ENCODE measurements at regions not wholly inside any gene's neighbourhood (a gene's known extent, or its start where the extent isn't known, plus 50 kb on each side); places are given as distances from the start of the nearest gene placed in this dataset.

DNA sequence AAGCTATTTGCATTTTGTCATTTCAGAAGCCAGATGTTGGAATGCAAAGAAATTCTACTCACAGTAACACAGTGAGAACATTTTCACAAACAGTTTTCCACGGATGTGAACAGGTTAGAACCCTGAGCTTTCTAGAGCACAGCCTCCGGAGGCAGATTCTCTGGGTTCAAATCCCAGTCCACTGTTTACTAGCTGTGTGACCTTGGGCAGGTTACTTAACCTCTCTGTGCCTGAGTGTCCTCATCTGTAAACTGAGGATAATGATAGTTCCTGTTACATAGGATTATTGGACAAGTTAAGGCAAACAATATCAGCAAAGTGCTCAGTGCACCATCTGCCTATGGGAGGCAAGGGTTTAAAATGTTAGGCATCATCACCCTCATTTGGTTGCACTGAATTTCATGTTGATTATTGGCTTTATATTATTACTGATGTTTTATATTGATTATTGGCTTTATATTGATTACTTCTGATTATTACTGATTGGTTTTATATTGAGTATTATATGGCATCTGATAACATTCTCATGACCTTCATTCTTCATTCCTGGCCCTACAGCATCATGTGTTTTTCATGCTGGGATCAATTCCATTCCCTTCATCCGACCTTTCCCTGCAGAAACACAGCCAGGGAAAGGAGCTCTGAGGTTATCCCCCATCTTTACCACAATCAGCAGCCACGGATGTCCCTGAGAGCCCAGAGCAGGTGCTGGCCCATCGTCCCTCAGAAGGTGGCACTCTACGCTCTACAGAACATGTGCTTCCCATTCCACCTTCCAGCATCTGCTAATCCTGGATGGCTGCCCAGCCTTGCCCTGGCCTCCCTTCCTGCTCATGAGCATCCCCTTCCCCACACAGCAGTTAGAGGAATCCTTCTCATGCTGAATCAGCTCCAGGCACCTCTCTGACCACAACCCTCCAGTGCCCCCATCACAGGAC lies 283.1 kb downstream of the PREX1 start:
- TF ChIP-seq TCF4 (CRISPR knock-in tag; IDR thresholded peaks at IDR 0.05; ENCODE audit: borderline replicate concordance) (0 out of 2 replicates have a peak, but pooled peaks have one; percentile 46), ZNF8 (CRISPR knock-in tag; IDR thresholded peaks at IDR 0.05) (0 out of 2 replicates have a peak, but pooled peaks have one; percentile 11)
- TF ChIP-seq, protein P1, sequence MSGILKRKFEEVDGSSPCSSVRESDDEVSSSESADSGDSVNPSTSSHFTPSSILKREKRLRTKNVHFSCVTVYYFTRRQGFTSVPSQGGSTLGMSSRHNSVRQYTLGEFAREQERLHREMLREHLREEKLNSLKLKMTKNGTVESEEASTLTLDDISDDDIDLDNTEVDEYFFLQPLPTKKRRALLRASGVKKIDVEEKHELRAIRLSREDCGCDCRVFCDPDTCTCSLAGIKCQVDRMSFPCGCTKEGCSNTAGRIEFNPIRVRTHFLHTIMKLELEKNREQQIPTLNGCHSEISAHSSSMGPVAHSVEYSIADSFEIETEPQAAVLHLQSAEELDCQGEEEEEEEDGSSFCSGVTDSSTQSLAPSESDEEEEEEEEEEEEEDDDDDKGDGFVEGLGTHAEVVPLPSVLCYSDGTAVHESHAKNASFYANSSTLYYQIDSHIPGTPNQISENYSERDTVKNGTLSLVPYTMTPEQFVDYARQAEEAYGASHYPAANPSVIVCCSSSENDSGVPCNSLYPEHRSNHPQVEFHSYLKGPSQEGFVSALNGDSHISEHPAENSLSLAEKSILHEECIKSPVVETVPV (CRISPR knock-in tag; IDR thresholded peaks at IDR 0.05) = no peak
- peak; percentile 27; the same call in 1 of the 3 replicates for ATAC-seq

DNA sequence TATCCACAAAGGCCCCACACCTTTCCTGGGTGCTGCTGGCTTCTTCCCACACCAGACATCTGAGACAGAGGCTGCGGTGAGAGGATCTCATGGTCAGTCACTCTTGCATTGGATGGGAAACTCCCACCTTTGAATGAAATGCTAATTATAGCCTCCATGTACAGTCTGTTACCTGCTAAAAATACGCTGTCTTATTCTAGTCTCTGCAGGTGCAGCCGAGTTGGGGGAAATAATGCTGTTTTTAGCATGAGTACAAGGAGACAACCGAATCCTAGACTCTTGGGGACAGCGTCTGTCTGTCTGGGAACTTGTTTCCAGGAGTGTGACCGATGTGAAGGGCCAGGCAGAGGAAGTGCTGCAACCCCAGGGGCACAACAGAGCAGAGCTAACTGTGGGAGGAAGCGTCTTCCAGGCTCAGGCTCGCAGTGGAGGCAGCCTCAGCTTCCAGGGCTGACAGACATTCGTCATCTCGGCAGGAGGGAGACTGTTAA lies 286.2 kb downstream of the PREX1 start:
- ATAC-seq = no peak
- no peak for TF ChIP-seq ZNF70 (CRISPR knock-in tag; IDR thresholded peaks at IDR 0.05)
- TF ChIP-seq SNAI2 (CRISPR knock-in tag; IDR thresholded peaks at IDR 0.05) = no peak
- no peak for TF ChIP-seq ISL1 (CRISPR knock-in tag; IDR thresholded peaks at IDR 0.05)
- TF ChIP-seq, protein P2, sequence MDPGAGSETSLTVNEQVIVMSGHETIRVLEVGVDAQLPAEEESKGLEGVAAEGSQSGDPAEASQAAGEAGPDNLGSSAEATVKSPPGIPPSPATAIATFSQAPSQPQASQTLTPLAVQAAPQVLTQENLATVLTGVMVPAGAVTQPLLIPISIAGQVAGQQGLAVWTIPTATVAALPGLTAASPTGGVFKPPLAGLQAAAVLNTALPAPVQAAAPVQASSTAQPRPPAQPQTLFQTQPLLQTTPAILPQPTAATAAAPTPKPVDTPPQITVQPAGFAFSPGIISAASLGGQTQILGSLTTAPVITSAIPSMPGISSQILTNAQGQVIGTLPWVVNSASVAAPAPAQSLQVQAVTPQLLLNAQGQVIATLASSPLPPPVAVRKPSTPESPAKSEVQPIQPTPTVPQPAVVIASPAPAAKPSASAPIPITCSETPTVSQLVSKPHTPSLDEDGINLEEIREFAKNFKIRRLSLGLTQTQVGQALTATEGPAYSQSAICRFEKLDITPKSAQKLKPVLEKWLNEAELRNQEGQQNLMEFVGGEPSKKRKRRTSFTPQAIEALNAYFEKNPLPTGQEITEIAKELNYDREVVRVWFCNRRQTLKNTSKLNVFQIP (CRISPR knock-in tag; IDR thresholded peaks at IDR 0.05; ENCODE audit: borderline replicate concordance, low read depth) = no peak
- no peak for TF ChIP-seq ARNTL (CRISPR knock-in tag; IDR thresholded peaks at IDR 0.05; ENCODE audit: borderline replicate concordance, low read depth)
- no peak for TF ChIP-seq TCF4 (CRISPR knock-in tag; IDR thresholded peaks at IDR 0.05; ENCODE audit: borderline replicate concordance)
- TF ChIP-seq ESRRG (CRISPR knock-in tag; IDR thresholded peaks at IDR 0.05) = no peak

DNA sequence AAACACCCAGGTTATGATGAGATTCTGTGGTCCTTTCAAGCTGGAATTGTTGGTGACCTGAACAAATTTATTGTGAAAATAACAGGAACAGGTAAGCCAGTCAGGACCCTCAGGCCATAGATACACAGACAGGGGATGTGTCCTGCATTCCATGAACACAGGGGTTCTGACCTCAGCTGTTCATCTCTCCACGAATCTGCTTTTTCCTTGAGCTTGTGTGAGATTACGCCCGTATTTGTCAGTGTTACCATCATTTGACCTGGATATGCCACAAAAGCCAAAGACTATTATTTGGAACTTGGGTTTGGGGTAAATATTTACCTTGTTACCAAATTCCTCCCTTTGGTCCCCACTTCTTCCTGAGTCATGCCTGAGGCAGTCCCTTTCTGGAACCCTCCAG lies 288.9 kb downstream of the PREX1 start:
- ATAC-seq = peak; percentile 14; the same call in 1 of the 3 replicates
- TF ChIP-seq ZNF8 (CRISPR knock-in tag; IDR thresholded peaks at IDR 0.05) = no peak
- TF ChIP-seq ARNTL (CRISPR knock-in tag; IDR thresholded peaks at IDR 0.05; ENCODE audit: borderline replicate concordance, low read depth) = no peak
- TF ChIP-seq ZNF70 (CRISPR knock-in tag; IDR thresholded peaks at IDR 0.05) = no peak
- no peak for TF ChIP-seq OSR1 (CRISPR knock-in tag; IDR thresholded peaks at IDR 0.05)
- TF ChIP-seq GLIS3 (CRISPR knock-in tag; IDR thresholded peaks at IDR 0.05) = no peak
- no peak for TF ChIP-seq RARB (CRISPR knock-in tag; IDR thresholded peaks at IDR 0.05)
- TF ChIP-seq ZFP30 (CRISPR knock-in tag; IDR thresholded peaks at IDR 0.05) = no peak

DNA sequence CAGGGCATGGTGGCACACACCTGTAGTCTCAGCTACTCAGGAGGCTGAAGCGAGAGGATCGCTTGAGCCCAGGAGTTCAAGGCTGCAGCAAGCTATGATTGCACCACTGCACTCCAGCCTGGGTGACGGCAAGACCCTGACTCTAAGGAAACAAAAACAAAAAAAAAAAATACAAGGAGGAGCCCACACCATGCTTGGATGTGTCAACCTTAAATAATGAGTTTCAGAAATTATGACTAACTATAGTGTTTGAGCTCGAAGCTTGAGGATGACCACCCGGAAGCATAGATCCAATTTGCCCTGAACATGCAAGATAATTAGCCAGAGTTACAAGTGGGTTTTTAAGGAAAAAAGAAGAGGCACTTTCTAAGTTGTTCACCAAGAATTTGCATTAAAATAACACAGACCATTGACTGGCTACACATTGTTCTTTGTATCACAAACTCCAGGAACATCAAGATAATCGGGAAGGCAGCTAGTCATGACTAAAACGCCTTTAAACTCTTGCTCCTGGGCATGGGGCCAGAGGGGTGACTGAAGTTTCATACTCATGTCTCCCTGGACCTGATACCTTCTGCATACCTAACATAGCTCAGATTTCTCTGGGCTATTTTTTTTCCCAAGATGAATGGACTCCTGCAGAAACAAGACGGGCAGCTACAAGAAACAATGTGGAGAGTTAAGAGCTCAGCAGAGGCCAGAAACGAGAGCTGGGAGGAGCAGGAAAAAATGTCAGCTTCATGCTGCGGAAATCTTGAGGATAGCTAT lies 289.6 kb downstream of the PREX1 start:
- ATAC-seq = peak; percentile 89
- TF ChIP-seq ISL1 (CRISPR knock-in tag; IDR thresholded peaks at IDR 0.05) = peak; percentile 60
- TF ChIP-seq ZFP3 (CRISPR knock-in tag; IDR thresholded peaks at IDR 0.05) = peak; percentile 70
- TF ChIP-seq BACH2 (CRISPR knock-in tag; IDR thresholded peaks at IDR 0.05; ENCODE audit: borderline replicate concordance) = no peak

DNA sequence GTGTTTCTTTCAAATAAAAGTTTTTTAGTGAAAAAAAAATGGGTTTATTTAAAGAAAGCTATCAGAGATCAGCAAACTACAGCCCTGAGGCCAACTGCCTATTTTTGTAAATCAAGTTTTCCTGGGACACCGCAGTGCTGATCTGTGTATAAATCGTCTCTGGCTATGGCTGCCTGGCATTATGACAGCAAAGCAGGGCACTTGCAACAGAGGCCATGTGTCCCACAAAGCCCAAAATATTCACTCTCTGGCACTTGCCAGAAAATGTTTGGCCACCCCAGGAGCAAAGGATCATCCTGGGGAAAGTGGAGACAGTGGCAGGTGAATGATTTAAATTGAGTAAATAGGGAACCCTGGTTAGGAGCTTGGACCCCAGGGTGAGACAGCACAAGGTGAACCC lies 291.6 kb downstream of the PREX1 start:
- no peak for TF ChIP-seq GLIS3 (CRISPR knock-in tag; IDR thresholded peaks at IDR 0.05)
- no peak for ATAC-seq

DNA sequence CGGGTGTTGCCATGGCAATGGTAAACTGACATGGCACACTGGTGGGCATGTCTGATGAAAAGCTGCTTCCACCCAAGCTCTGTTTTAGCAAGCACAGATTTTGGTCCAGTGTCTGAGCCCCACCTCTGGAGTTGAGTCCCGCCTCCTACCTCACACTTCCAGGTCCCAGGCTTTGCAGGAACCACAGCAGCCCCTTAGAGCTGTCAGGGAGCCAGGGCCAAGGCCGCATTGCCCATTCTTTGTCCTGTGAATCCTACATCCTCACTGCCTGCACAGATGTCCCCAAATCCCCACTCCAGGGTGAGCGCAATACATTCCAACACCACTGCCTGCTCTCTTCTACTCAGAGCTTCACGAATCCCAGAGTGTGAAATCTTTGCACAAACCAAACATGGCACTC lies 292.2 kb downstream of the PREX1 start:
- no peak for ATAC-seq
- TF ChIP-seq, protein P1 (CRISPR knock-in tag; IDR thresholded peaks at IDR 0.05) = no peak
- TF ChIP-seq, protein P3, sequence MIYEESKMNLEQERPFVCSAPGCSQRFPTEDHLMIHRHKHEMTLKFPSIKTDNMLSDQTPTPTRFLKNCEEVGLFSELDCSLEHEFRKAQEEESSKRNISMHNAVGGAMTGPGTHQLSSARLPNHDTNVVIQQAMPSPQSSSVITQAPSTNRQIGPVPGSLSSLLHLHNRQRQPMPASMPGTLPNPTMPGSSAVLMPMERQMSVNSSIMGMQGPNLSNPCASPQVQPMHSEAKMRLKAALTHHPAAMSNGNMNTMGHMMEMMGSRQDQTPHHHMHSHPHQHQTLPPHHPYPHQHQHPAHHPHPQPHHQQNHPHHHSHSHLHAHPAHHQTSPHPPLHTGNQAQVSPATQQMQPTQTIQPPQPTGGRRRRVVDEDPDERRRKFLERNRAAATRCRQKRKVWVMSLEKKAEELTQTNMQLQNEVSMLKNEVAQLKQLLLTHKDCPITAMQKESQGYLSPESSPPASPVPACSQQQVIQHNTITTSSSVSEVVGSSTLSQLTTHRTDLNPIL (CRISPR knock-in tag; IDR thresholded peaks at IDR 0.05; ENCODE audit: low read depth) = no peak
- TF ChIP-seq ESRRG (CRISPR knock-in tag; IDR thresholded peaks at IDR 0.05) (no peak), ZNF565 (CRISPR knock-in tag; conservative IDR thresholded peaks at IDR 0.05; ENCODE audit: low read depth) (no peak), ZNF8 (CRISPR knock-in tag; IDR thresholded peaks at IDR 0.05) (no peak), TOX (CRISPR knock-in tag; IDR thresholded peaks at IDR 0.05; ENCODE audit: borderline replicate concordance) (no peak), OSR1 (CRISPR knock-in tag; IDR thresholded peaks at IDR 0.05) (no peak), GLIS3 (CRISPR knock-in tag; IDR thresholded peaks at IDR 0.05) (no peak), CSDC2 (CRISPR knock-in tag; IDR thresholded peaks at IDR 0.05) (no peak)
- TF ChIP-seq, protein P4, sequence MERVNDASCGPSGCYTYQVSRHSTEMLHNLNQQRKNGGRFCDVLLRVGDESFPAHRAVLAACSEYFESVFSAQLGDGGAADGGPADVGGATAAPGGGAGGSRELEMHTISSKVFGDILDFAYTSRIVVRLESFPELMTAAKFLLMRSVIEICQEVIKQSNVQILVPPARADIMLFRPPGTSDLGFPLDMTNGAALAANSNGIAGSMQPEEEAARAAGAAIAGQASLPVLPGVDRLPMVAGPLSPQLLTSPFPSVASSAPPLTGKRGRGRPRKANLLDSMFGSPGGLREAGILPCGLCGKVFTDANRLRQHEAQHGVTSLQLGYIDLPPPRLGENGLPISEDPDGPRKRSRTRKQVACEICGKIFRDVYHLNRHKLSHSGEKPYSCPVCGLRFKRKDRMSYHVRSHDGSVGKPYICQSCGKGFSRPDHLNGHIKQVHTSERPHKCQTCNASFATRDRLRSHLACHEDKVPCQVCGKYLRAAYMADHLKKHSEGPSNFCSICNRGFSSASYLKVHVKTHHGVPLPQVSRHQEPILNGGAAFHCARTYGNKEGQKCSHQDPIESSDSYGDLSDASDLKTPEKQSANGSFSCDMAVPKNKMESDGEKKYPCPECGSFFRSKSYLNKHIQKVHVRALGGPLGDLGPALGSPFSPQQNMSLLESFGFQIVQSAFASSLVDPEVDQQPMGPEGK (CRISPR knock-in tag; IDR thresholded peaks at IDR 0.05; ENCODE audit: borderline replicate concordance) = no peak

Measured in SK-N-SH treated with all-trans-retinoic acid at 6 μM for 48 hours (cell line).